GM18520 (cell line): ENCODE measurements at regions not wholly inside any gene's neighbourhood (a gene's known extent, or its start where the extent isn't known, plus 50 kb on each side); places are given as distances from the start of the nearest gene placed in this dataset.
A peak's percentile ranks its signal among the peaks of the same experiment; 100 is the strongest.
"Not testable (repeated sequence)": the region's sequence is repeated elsewhere in the genome, so short reads cannot be mapped to it uniquely, and the experiment has no call there.

Experiments used
- ATAC-seq: cut with Tn5 transposase; IDR thresholded peaks from one replicate; pipeline ENCODE4 v1.9.1; 2021; ENCODE audit not compliant: unreplicated experiment

DNA sequence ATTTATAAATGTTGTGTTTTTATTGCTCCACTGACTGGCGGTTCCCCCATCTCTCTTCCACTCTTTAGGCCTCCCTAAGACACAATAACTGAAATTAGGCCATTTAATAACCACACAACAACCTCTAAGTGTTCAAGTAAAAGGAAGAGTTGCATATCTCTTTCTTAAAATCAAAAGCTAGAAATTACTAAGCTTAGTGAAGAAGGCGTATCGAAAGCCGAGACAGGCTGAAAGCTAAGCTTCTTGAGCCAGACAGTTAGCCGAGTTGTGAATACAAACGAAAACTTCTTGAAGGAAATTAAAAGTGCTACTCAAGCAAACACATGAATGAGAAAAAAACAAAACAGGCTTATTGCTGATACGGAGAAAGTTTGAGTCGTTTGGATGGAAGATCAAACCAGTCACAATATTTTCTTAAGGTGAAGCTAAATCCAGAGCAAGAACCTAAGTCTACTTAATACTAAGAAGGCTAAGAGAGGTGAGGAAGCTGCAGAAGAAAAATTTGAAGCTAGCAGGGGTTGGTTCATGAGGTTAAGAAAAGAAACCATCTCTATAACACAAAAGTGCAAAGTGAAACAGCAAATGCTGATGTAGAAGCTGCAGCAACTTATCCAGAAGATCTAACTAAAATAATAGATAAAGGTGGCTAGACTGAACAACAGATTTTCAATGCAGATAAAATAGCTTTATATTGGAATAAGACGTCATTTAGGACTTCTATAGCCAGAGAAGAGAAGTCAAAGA is 194.0 kb upstream of the TTC29 start:
- ATAC-seq = no peak

DNA sequence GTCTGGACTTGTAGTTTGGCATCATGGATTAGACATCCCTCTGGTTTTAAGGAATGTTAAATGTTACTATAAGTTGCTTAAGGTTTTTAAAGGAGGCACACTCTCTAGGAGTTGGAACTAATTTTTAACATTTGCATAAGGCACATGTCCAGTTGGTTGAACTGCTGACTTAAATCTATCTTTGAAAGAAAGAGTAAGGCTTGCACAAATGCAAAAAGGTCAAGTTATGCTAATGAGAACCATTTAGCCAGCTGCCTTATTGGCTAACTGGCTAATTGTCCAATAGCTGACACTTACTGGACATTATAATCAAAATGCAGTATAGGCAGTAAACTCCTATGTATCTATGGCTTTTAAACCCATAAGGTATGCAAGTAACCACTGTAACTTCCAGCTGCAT is 206.1 kb upstream of the TTC29 start:
- ATAC-seq = no peak

DNA sequence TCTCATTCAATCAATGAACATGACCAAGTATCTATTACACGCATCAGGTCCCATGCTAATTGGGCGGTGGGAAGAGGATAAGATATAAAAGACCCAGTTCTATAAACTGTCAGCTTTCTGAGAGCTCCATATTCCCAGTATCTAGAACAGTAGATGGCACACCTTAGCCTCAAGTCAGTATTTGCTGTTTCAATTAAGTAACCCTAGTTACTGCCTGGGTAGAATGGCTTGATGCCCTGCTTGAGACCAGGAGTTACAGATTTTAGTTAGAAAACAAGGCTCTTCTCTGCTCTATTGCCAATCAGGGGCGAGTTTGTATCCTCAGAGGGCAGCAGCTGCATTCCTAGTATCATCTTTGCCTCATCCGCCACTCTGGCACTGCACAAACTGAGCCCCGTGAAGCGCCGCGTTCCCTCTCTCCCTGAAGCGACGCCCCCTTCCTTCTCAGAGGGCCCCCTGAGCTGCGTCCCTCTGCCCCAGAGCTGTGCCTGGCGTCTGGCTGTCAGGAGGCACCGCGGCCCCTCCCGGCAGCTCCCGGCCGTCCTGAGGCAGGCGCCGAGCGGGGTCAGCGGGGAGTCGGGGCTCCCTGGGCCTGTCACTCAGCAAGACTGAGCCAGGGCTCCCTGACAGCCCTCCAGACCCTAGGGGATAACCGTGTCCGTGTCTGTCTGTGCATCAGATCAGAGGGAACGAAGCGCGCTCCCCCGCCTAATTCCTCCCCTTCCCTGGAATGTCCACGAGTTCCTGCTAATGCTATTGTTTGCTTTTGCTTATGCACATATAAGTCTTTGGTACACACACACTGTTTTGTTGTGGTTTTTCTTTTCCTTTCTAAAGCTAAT is 212.4 kb upstream of the TTC29 start:
- no peak for ATAC-seq

DNA sequence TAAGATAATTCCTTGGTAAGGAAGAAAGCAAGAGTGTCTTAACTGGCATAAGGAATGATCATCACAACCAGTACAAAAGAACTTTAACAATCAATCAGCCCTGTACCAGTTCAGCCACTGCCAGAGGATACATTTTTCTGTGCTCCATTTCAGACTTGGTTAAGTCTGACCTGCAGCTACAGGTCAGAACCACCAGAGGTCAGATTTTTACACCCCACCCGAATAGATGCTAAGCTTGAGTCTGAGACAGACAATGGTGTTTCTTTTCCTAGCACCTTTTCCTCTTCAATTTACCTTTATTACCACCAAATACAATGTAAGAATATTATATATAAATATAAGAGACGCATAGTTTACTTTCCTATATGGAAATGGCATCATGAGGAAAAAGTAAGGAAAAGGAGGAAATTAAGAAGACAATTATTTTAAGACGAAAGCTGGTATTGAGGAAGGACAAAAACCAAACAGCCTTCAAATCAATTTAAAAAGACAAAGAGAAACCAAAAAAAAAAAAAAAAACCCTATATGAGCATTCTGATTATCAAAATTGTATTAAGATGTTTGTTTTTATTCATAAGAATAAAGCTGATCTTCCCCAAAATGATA is 215.3 kb upstream of the TTC29 start:
- ATAC-seq = peak; percentile 83

DNA sequence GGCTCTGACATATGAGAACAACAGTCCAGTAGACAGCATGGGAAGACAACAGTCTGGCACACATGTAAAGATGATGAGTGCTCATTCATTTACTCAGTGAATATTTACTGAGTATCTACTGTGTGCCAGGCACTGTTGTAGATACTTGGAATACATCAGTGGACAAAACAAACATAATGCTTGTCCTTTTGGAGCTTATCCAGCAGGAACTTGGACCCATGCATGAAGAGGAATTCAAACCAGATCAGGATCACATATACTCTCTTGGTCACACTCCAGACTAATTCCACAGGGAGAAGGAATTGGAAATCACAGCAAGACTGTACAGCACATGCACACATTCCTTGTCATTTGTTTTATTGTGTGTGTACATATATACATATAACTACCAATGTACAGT is 217.6 kb upstream of the TTC29 start:
- ATAC-seq = no peak

DNA sequence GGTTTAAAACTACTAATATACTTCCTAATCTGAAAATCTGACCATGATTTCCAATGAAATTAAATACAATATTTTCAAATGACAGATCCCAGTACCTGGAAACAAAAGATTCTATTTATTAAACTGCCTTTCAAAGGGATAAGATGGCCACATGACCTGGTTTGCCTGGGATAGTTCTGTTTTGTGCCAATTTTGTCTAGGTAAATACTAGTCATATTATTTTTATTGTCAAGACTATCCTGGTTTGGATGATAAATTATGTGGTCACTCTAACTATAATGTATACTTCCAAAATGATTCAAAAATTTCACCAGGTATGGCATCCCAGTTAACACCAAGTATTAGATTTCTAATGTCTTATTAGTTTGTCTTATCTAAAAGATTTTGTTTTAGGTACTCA is 222.5 kb upstream of the TTC29 start:
- not testable (repeated sequence) for ATAC-seq

DNA sequence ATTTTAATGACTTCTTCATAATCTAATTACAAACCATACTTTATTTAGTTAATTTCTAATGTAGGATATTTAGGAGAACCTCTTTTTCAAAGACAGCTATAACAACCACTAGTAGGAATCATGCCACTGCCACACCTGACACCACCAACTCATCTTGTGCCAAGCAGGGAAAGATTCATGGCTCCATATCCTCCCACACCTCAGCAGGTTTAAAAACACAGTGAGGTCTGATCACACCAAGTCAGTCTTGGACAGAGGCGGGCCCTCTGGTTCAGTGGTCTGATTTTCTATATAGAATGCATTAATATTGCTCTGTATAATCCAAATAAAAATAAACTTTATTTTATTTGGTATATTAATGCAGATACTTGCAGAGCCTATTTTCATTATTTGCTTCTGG is 227.7 kb upstream of the TTC29 start:
- ATAC-seq = no peak

DNA sequence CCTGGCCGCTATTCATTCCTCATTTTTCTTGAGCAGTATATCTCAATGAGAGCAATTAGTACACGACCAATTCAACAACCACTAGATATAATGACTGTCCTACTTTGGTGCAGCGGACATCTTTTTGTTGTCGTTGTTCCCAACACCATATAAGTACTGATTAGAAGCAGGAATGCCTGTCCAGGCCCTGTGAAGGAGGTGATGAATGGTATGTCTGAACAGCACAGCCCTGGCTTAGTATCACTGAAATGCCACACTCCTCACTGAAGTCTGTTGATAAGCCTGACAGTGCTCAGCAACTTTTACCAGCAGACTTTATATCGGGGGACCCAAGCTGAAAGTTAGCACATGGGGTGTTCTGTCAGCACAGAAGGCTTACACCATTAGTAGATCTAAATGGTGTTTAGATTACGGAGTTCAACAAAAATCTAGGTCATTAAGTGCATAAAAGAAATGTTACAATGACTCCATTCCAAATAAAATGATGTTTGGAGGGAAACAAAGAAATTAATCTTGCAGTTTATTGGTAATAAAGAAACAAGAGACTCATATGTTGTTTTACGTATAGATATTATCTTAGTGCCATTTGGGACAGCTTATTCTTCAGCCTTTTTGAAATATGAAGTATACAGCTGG is 228.3 kb upstream of the TTC29 start:
- no peak for ATAC-seq

DNA sequence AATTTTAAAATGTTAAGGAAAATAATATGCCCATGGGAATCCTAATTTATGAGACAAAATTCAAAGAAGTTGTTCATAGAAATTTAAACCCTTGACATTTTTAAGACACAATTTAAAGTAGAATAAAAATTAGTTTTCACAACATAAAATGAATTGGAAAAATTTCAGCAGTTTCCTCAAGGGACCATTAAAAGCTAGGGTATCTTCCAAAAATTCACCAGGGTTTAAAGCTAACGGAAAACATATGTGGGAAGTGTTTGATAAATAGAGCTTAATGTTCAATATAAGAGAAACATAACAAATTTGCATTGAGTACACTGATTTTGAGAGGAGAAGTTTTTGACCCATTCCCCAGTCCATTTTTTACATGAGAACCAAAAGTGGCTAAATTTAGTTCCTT is 228.9 kb upstream of the TTC29 start:
- ATAC-seq = no peak

DNA sequence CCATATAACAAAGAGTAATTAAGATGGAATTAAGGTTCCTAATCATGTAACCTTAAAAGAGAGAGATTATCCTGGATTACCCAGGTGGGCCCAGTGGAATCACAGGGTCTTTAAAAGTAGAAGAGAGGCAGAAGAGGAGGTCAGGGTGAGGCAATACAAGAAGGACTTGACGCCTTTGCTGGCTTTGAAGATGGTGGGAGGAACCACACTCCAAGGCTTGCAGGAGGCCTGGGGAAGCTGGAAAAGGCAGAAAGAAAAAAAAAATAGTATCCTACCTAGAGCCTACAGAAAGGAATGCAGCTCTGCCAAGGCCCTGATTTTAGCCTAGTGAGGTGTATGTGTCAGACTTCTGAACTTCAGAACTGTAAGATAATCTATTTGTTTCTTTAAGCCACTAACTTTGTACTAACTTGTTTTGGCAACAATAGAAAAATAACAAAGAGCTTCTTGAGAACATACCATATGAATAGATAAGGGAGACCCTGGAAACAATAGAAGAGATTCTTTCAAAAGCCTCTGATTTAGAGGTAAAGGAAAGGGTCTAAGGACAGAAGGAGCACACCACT is 229.9 kb upstream of the TTC29 start:
- ATAC-seq = no peak

DNA sequence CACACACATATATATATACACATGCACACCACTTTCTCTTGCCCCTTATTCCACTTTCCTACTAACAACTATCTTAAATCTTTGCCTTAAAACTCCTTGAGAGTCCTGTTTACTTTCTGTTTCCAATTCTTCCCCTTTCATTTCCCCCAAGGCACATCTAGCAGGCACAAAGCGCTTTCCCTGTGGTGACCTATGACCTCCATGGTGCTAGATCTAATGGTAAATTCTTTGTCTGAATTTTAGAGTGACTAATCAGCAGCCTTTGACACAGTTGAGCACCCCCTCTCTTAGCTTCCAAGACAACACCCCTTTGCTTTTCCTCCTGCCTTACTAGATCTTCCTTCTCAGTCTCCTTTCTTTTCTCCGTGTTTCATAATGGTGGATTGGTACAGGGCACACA is 236.4 kb upstream of the TTC29 start:
- no peak for ATAC-seq

DNA sequence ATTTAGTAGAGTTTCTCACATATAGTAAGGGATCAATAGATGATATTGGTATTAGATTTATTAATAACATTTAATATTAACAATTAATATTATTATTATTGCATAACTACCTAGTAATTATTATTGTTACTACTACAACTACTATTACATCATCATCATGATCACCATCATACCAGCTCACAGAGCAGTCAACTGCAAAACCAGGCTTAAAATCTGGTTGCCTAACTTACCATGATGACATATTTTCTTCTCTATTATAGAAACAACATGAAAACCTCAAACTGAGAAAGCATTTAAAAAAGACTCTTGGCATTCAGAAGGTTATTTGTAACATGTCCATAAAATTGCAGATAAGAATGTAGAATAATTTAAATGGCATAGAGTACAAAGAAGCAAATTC is 247.0 kb upstream of the TTC29 start:
- ATAC-seq = no peak

DNA sequence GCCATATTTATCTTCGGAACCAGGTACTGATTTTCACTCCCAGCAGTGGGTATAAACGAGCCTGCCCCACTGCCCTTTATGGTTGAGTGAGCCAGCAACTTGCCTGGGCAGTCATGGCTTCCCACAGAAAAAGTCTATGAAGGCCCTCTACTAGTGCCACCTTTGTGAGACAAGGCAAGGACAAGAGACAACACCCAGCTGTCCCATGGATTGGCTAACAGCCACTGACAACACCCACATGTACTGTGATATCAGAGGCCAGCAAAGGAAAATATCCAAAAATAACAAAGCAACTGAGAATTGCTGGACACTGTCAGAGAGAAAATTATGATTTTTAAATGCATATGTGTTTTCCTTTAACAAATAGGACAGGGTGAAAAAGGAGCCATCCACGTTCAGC is 248.4 kb upstream of the TTC29 start:
- ATAC-seq = no peak

DNA sequence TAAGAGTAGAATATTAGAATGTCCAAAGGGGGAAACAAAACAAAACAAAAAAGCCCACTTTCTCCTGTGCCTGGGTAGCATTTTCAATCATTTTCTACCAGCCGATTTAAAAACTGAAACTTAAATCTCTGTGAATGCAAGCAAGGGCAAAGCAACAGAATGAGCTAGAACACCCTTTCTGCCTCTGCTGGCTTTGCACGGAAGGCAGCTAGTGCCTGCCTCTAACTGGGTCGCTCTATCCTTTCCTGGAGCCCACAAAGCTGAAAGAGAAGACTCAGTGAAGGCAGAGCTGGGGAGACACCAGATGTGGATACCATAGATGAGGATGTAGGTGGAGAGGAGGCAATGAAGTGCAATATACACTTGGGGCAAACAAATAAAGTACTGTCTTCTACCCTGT is 248.9 kb upstream of the TTC29 start:
- no peak for ATAC-seq

DNA sequence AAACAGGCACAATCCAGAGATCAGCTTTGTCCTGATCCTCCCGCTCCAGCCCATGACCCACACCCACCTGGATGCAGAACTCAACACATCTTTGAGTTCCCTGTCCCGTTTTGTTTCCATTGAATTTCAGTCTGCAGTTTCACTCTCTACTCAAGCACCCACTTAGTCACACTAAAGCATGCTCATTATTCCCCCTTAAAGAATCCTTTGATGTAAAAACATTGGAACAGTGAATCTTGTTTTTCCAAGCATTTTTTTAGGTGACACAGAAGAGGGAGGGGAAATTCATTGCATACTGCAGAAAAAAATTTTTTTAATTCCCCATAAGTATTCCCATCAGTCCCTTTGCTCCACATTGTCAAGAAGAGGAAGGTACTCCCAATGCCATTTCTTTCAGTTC is 249.7 kb upstream of the TTC29 start:
- ATAC-seq = no peak

DNA sequence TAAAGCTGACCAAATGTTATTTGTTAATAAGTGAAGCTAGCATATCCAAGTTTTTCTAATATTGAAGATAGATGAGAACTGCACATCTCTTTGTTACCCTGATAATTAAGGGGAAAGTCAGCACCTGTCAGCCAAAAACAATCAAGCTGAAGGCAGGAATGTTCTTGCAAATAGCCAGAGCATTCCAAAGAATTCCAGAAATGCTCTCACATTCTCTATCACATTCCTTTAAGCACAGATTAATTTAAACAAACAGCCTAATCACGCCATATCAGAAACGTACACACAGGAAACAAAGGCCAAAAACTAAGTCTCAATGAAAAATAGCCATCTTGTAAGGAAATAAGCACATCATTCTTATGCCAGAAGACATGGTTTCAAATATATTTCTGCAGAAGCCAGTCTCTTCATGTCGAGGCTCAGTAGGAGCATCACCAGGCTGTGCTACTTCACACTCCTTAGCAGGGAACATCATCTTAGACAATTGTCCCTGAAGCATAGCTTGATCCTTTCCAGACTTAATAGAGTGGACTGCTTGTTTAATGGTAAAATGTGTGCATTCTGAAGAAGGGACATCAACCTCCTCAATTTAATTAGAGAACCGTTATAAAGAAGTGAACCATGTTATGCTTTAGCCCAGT is 252.9 kb upstream of the TTC29 start:
- ATAC-seq = no peak

DNA sequence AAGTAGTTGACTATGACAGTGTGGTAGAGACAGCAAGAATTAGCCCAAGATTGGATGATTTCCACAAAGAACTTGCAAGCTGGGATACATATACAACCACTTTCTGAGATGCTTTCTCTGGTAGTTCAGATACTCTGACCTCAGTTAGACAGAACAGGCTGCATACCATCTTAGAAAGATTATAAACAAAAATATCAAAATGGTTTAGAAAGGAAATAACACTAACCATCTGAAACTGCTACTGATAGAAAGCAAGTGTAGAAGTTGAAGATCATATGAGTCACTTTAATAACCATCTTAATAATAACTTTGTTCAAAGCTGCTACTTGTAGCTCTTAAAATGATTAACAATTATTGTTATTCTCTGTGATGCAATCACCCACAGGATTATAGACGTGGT is 255.4 kb upstream of the TTC29 start:
- no peak for ATAC-seq

DNA sequence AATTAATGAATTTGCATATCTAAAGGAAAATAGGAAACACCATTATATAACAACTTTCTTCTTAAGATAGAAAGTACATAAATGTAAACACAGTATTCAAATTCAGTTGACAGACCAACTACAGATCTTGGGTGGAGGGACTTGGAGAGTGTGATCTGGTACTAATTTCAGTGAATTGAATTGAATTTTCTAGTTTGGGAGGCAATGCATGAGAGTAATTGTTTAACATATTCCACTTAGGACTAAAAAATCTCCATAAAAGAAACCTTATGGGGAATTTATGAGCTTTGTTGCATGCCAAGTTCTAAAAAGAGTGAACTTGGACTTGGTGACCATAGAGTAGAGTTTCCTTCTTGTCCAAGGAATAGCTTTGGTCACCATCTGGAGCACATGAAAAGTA is 261.1 kb upstream of the TTC29 start:
- ATAC-seq = no peak

DNA sequence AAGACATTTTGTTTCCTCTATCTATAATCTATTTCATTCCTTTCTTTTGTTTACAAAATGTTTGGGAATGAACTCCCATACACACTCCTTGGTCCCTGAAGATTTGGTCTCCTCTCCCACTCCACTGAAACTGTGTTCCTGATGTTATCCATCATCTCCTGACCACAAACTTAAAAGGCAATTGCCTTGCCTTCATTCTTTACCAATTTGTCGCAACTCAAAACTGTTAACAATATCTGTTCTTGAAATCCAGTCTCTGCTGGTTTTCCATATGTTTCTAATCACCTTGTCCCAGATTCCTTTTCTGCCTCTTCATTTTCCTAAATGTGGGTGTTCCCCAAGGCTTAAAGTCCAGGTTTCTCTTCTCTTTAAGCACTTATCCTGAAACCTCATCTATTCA is 262.2 kb upstream of the TTC29 start:
- no peak for ATAC-seq

DNA sequence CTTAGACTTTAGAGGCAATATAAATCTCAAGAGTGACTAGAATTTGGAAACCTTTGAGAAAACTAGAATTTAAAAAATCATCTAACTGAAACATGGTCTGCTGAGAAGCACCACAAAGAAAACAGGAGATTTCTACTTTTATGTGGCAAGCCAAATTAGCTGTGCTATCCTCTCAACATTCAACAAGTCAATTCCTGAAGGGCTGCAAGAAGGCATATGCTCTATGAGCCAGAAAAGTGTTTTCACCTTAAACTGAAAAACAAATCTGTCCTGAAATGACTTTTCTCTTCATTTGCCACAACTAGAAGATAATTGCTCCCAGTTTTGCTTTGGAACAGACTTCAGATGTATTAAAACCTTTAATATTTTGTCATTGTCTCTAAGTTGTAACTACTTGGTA is 263.2 kb upstream of the EDNRA start:
- no peak for ATAC-seq

DNA sequence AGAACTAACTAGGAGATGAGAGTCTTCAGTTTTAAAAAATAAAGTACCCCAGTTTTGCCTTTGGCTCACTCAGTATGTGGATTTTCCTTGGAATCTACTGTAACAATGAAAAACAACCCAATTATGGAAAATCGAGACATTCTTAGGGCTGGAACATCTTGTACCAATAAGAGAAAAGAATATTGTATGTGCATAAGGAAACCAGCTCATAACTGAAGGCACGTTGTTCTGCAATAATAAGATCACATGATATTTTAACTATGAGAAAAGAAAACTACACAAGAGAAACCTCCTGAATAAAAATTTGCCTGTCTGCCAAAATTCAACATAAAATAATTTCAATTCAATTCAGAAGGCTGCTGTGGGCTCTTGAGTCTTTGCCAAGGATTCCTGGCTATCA is 261.8 kb upstream of the EDNRA start:
- ATAC-seq = no peak
